HG03159 (cell line): ENCODE measurements at regions not wholly inside any gene's neighbourhood (a gene's known extent, or its start where the extent isn't known, plus 50 kb on each side); places are given as distances from the start of the nearest gene placed in this dataset.
"Not testable (repeated sequence)": the region's sequence is repeated elsewhere in the genome, so short reads cannot be mapped to it uniquely, and the experiment has no call there.

Experiments
- ATAC-seq: cut with Tn5 transposase; IDR thresholded peaks from one replicate; pipeline ENCODE4 v1.9.1; 2021; ENCODE audit warnings: mild to moderate bottlenecking, moderate library complexity; ENCODE audit not compliant: unreplicated experiment

- no peak for ATAC-seq
These were observed 499.8 kb upstream of the CDH11 start for GRCh38 chr16:65621640-65622039.

- no peak for ATAC-seq
These were observed 497.7 kb upstream of the CDH11 start for GRCh38 chr16:65619606-65620005.

GRCh38 chr16:65618931-65619330 lies 497.1 kb upstream of the CDH11 start:
- no peak for ATAC-seq

- no peak for ATAC-seq
These were observed 496.5 kb upstream of the CDH11 start for GRCh38 chr16:65618333-65618732.

- no peak for ATAC-seq
These were observed 495.6 kb upstream of the CDH11 start for GRCh38 chr16:65617421-65617820.

GRCh38 chr16:65608455-65608854 lies 486.6 kb upstream of the CDH11 start:
- ATAC-seq = no peak

- ATAC-seq = no peak
These were observed 482.9 kb upstream of the CDH11 start for GRCh38 chr16:65604771-65605170.

- ATAC-seq = no peak
These were observed 479.9 kb upstream of the CDH11 start for GRCh38 chr16:65601781-65602180.

- ATAC-seq = no peak
These were observed 478.8 kb upstream of the CDH11 start for GRCh38 chr16:65600629-65601028.

- ATAC-seq = no peak
These were observed 478.2 kb upstream of the CDH11 start for GRCh38 chr16:65600046-65600445.

- ATAC-seq = no peak
These were observed 476.8 kb upstream of the CDH11 start for GRCh38 chr16:65598621-65599020.

- ATAC-seq = no peak
These were observed 461.6 kb upstream of the CDH11 start for GRCh38 chr16:65583498-65583897.

- ATAC-seq = no peak
These were observed 457.2 kb upstream of the CDH11 start for GRCh38 chr16:65579050-65579449.

GRCh38 chr16:65576631-65577030 lies 454.8 kb upstream of the CDH11 start:
- no peak for ATAC-seq

- no peak for ATAC-seq
These were observed 454.3 kb upstream of the CDH11 start for GRCh38 chr16:65576139-65576538.

- no peak for ATAC-seq
These were observed 452.6 kb upstream of the CDH11 start for GRCh38 chr16:65574326-65574966.

- ATAC-seq = no peak
These were observed 450.3 kb upstream of the CDH11 start for GRCh38 chr16:65572156-65572555.

- ATAC-seq = no peak
These were observed 448.4 kb upstream of the CDH11 start for GRCh38 chr16:65570261-65570660.

- no peak for ATAC-seq
These were observed 438.0 kb upstream of the CDH11 start for GRCh38 chr16:65559846-65560245.

GRCh38 chr16:65549689-65550088 lies 427.8 kb upstream of the CDH11 start:
- not testable (repeated sequence) for ATAC-seq

- ATAC-seq = no peak
These were observed 426.6 kb upstream of the CDH11 start for GRCh38 chr16:65548470-65548869.

GRCh38 chr16:65547772-65548446 lies 426.0 kb upstream of the CDH11 start:
- ATAC-seq = no peak

- ATAC-seq = no peak
These were observed 424.5 kb upstream of the CDH11 start for GRCh38 chr16:65546353-65546791.
